ENCODE measurements at regions not wholly inside any gene's neighbourhood (a gene's known extent, or its start where the extent isn't known, plus 50 kb on each side); places are given as distances from the start of the nearest gene placed in this dataset.

- Histone ChIP-seq H3K14ac (ENCODE audit: low read length) (no peak overlapping the region), H2BK12ac (ENCODE audit: low read length) (no peak overlapping the region), H3K9me3 (ENCODE audit: insufficient read depth, low read depth, low read length) (no peaks in the 10 kb centered on the region), H4K8ac (ENCODE audit: low read depth, low read length) (no peak overlapping the region), H3K4me1 (ENCODE audit: control insufficient read depth in 1 of 2, insufficient read depth in 2 of 2, low read length in 2 of 2) (no peaks in the 10 kb centered on the region), H3K36me3 (ENCODE audit: control insufficient read depth in 1 of 2, insufficient read depth in 2 of 2, low read length in 2 of 2) (no peaks in the 10 kb centered on the region), H3K27me3 (ENCODE audit: insufficient read depth, low read length) (no peaks in the 10 kb centered on the region), H3K27ac (ENCODE audit: low read depth, low read length) (no peak overlapping the region), H3K4me3 (ENCODE audit: low read depth, low read length) (no peak overlapping the region), H2BK5ac (ENCODE audit: low read depth, low read length, poor library complexity) (no peak overlapping the region), H4K91ac (ENCODE audit: low read depth, low read length) (no peak overlapping the region), H3K79me2 (ENCODE audit: control insufficient read depth, insufficient read depth, low read length, poor library complexity) (no peaks in the 10 kb centered on the region), H3K79me1 (ENCODE audit: low read length) (no peaks in the 10 kb centered on the region), H3K4ac (ENCODE audit: low read depth, low read length) (no peak overlapping the region), H3K4me2 (ENCODE audit: low read length) (no peak overlapping the region), H2AFZ (ENCODE audit: insufficient read depth, low read length, poor library complexity) (no peak overlapping the region), H3K18ac (ENCODE audit: low read length) (no peak overlapping the region), H3K9ac (ENCODE audit: low read length) (no peak overlapping the region), H2AK5ac (ENCODE audit: low read length) (no peak overlapping the region), H2BK120ac (ENCODE audit: insufficient read depth, low read length, poor library complexity) (no peak overlapping the region), H3K23ac (ENCODE audit: low read length) (no peak overlapping the region), H4K12ac (ENCODE audit: low read depth, low read length) (no peak overlapping the region)
- no CpG with 5 or more reads among the region's 4 CpGs for WGBS (ENCODE audit: extremely low coverage, insufficient coverage, insufficient read length)
- no peak for DNase-seq
Observed at GRCh38 chr1:239858057-239858456, 233.6 kb upstream of the FMN2 start.

- Histone ChIP-seq H3K23ac (ENCODE audit: low read length) (no peak overlapping the region), H3K27me3 (ENCODE audit: insufficient read depth, low read length) (no peaks in the 10 kb centered on the region), H4K8ac (ENCODE audit: low read depth, low read length) (no peak overlapping the region), H3K18ac (ENCODE audit: low read length) (no peak overlapping the region), H3K79me1 (ENCODE audit: low read length) (no peaks in the 10 kb centered on the region), H2BK5ac (ENCODE audit: low read depth, low read length, poor library complexity) (no peak overlapping the region), H4K91ac (ENCODE audit: low read depth, low read length) (no peak overlapping the region), H3K4me1 (ENCODE audit: control insufficient read depth in 1 of 2, insufficient read depth in 2 of 2, low read length in 2 of 2) (no peaks in the 10 kb centered on the region), H3K4me2 (ENCODE audit: low read length) (no peak overlapping the region), H2AFZ (ENCODE audit: insufficient read depth, low read length, poor library complexity) (no peak overlapping the region), H3K4me3 (ENCODE audit: low read depth, low read length) (no peak overlapping the region), H2AK5ac (ENCODE audit: low read length) (no peak overlapping the region), H3K14ac (ENCODE audit: low read length) (no peak overlapping the region), H3K27ac (ENCODE audit: low read depth, low read length) (no peak overlapping the region), H3K79me2 (ENCODE audit: control insufficient read depth, insufficient read depth, low read length, poor library complexity) (no peaks in the 10 kb centered on the region), H2BK12ac (ENCODE audit: low read length) (no peak overlapping the region), H3K36me3 (ENCODE audit: control insufficient read depth in 1 of 2, insufficient read depth in 2 of 2, low read length in 2 of 2) (no peaks in the 10 kb centered on the region), H2BK120ac (ENCODE audit: insufficient read depth, low read length, poor library complexity) (no peak overlapping the region), H3K4ac (ENCODE audit: low read depth, low read length) (no peak overlapping the region), H3K9ac (ENCODE audit: low read length) (no peak overlapping the region), H4K12ac (ENCODE audit: low read depth, low read length) (no peak overlapping the region), H3K9me3 (ENCODE audit: insufficient read depth, low read depth, low read length) (no peaks in the 10 kb centered on the region)
- WGBS (ENCODE audit: extremely low coverage, insufficient coverage, insufficient read length), result 100% methylated on average over 3 of the region's 5 CpGs
- DNase-seq, result no peak
Observed at GRCh38 chr1:239858529-239858928, 233.2 kb upstream of the FMN2 start.

- H3K18ac ChIP-seq (ENCODE audit: low read length), result no peak overlapping the region
- H4K91ac ChIP-seq (ENCODE audit: low read depth, low read length), result no peak overlapping the region
- H4K12ac ChIP-seq (ENCODE audit: low read depth, low read length), result no peak overlapping the region
- H2AK5ac ChIP-seq (ENCODE audit: low read length), result no peak overlapping the region
- no peak overlapping the region for H3K27ac ChIP-seq (ENCODE audit: low read depth, low read length)
- H3K36me3 ChIP-seq (ENCODE audit: control insufficient read depth in 1 of 2, insufficient read depth in 2 of 2, low read length in 2 of 2), result no peaks in the 10 kb centered on the region
- H2BK5ac ChIP-seq (ENCODE audit: low read depth, low read length, poor library complexity), result no peak overlapping the region
- no CpG with 5 or more reads among the region's 1 CpG for WGBS (ENCODE audit: extremely low coverage, insufficient coverage, insufficient read length)
- no peak overlapping the region for H3K4me2 ChIP-seq (ENCODE audit: low read length)
- DNase-seq, result no peak
- H3K4me1 ChIP-seq (ENCODE audit: control insufficient read depth in 1 of 2, insufficient read depth in 2 of 2, low read length in 2 of 2), result no peaks in the 10 kb centered on the region
- H3K9ac ChIP-seq (ENCODE audit: low read length), result no peak overlapping the region
- no peak overlapping the region for H4K8ac ChIP-seq (ENCODE audit: low read depth, low read length)
- no peak overlapping the region for H3K4me3 ChIP-seq (ENCODE audit: low read depth, low read length)
- H3K4ac ChIP-seq (ENCODE audit: low read depth, low read length), result no peak overlapping the region
- no peaks in the 10 kb centered on the region for H3K9me3 ChIP-seq (ENCODE audit: insufficient read depth, low read depth, low read length)
- H2BK120ac ChIP-seq (ENCODE audit: insufficient read depth, low read length, poor library complexity), result no peak overlapping the region
- H3K79me1 ChIP-seq (ENCODE audit: low read length), result no peaks in the 10 kb centered on the region
- H2BK12ac ChIP-seq (ENCODE audit: low read length), result no peak overlapping the region
- H3K14ac ChIP-seq (ENCODE audit: low read length), result no peak overlapping the region
- H3K79me2 ChIP-seq (ENCODE audit: control insufficient read depth, insufficient read depth, low read length, poor library complexity), result no peaks in the 10 kb centered on the region
- no peak overlapping the region for H2AFZ ChIP-seq (ENCODE audit: insufficient read depth, low read length, poor library complexity)
- H3K27me3 ChIP-seq (ENCODE audit: insufficient read depth, low read length), result no peaks in the 10 kb centered on the region
- no peak overlapping the region for H3K23ac ChIP-seq (ENCODE audit: low read length)
Observed at GRCh38 chr1:239861985-239862384, 229.7 kb upstream of the FMN2 start.

- no peak overlapping the region for H3K4me2 ChIP-seq (ENCODE audit: low read length)
- H4K91ac ChIP-seq (ENCODE audit: low read depth, low read length), result no peak overlapping the region
- H3K79me1 ChIP-seq (ENCODE audit: low read length), result no peaks in the 10 kb centered on the region
- no peak overlapping the region for H3K18ac ChIP-seq (ENCODE audit: low read length)
- no peak overlapping the region for H2AK5ac ChIP-seq (ENCODE audit: low read length)
- H2BK120ac ChIP-seq (ENCODE audit: insufficient read depth, low read length, poor library complexity), result no peak overlapping the region
- H3K4me3 ChIP-seq (ENCODE audit: low read depth, low read length), result no peak overlapping the region
- no peaks in the 10 kb centered on the region for H3K27me3 ChIP-seq (ENCODE audit: insufficient read depth, low read length)
- no peak overlapping the region for H4K8ac ChIP-seq (ENCODE audit: low read depth, low read length)
- no peak overlapping the region for H3K4ac ChIP-seq (ENCODE audit: low read depth, low read length)
- no peak overlapping the region for H4K12ac ChIP-seq (ENCODE audit: low read depth, low read length)
- no peaks in the 10 kb centered on the region for H3K9me3 ChIP-seq (ENCODE audit: insufficient read depth, low read depth, low read length)
- H3K4me1 ChIP-seq (ENCODE audit: control insufficient read depth in 1 of 2, insufficient read depth in 2 of 2, low read length in 2 of 2), result peaks cover 0 to 3% of the 10 kb centered on the region in 2 experiments
- no peak overlapping the region for H2BK5ac ChIP-seq (ENCODE audit: low read depth, low read length, poor library complexity)
- no peak overlapping the region for H3K23ac ChIP-seq (ENCODE audit: low read length)
- H2AFZ ChIP-seq (ENCODE audit: insufficient read depth, low read length, poor library complexity), result no peak overlapping the region
- no peak for DNase-seq
- no peaks in the 10 kb centered on the region for H3K79me2 ChIP-seq (ENCODE audit: control insufficient read depth, insufficient read depth, low read length, poor library complexity)
- WGBS (ENCODE audit: extremely low coverage, insufficient coverage, insufficient read length), result no CpG with 5 or more reads among the region's 13 CpGs
- H2BK12ac ChIP-seq (ENCODE audit: low read length), result no peak overlapping the region
- H3K27ac ChIP-seq (ENCODE audit: low read depth, low read length), result no peak overlapping the region
- H3K14ac ChIP-seq (ENCODE audit: low read length), result no peak overlapping the region
- no peak overlapping the region for H3K9ac ChIP-seq (ENCODE audit: low read length)
- H3K36me3 ChIP-seq (ENCODE audit: control insufficient read depth in 1 of 2, insufficient read depth in 2 of 2, low read length in 2 of 2), result no peaks in the 10 kb centered on the region
Observed at GRCh38 chr1:239868058-239868832, 223.4 kb upstream of the FMN2 start.

Data from trophoblast cell (in vitro differentiated cells and primary cell).